HepG2 (cell line): ENCODE measurements at regions not wholly inside any gene's neighbourhood (a gene's known extent, or its start where the extent isn't known, plus 50 kb on each side); places are given as distances from the start of the nearest gene placed in this dataset.

Experiments used
- ATAC-seq: fragments of 200-7000 bp; cut with Tn5 transposase; 3 replicates; pipeline ENCODE4 v1.9.1; 2020; ENCODE audit warnings: mild to moderate bottlenecking, moderate library complexity
- BruUV-seq: library from RNA; stranded (reverse); fragments of 400-500 nt; replicated peaks from 2 replicates; lab custom pipeline; 2021; lab: Mats Ljungman, UMichigan
- CTCF ChIA-PET: fragments of 300-600 bp; formaldehyde crosslinking; extraction: SDS; loops from one replicate; lab custom pipeline; 2021; ENCODE audit warnings: low total read pairs, inconsistent platforms, low intra/inter-chr PET ratio; lab: Yijun Ruan, JAX
- POLR2A ChIA-PET: fragments of 350-600 bp; sonication (Branson Sonifier 250); formaldehyde crosslinking; loops from one replicate; lab custom pipeline; 2020; ENCODE audit warnings: antibody characterized with exemption, inconsistent platforms; lab: Yijun Ruan, JAX
- DNase-seq: peaks from one replicate; pipeline ENCODE4 v3.0.0-alpha.2; 2015; ENCODE audit warnings: low spot score
- FAIRE-seq: peaks from 3 replicates; lab custom pipeline; 2011; peaks lifted over from hg19 to GRCh38; lab: Jason Lieb, UNC
- H2AFZ ChIP-seq: one replicate; pipeline ENCODE4 v1.6.1; 2011; ENCODE audit warnings: low read length, inconsistent platforms
- H3K27ac ChIP-seq: fragments of 300-600 bp; 3 replicates; pipeline ENCODE4 v1.8.0; 2011; ENCODE audit warnings: mixed run types, mild to moderate bottlenecking, mixed read lengths, low read length, inconsistent platforms; ENCODE audit not compliant: insufficient read depth; ENCODE audit errors: extremely low read length
- H3K27me3 ChIP-seq, 2 experiments: fragments of 200-600 bp in 1 of 2; 2 replicates in 1 of 2; 3 replicates in 1 of 2; pipeline versions ENCODE4 v1.6.0 to v1.8.0; 2011; ENCODE audit warnings: low read length in 2 of 2, mild to moderate bottlenecking in 2 of 2, moderate library complexity in 2 of 2, inconsistent platforms in 1 of 2; ENCODE audit not compliant: insufficient read depth in 2 of 2, control insufficient read depth in 1 of 2
- H3K36me3 ChIP-seq, 2 experiments: fragments of 200-600 bp in 1 of 2; replicated peaks in 1 of 2; 2 replicates in 1 of 2; 3 replicates in 1 of 2; pipeline versions ENCODE4 v1.5.1 to v1.8.0; 2011; ENCODE audit warnings: low read length in 2 of 2, inconsistent platforms in 1 of 2; ENCODE audit not compliant: insufficient read depth in 2 of 2, control insufficient read depth in 1 of 2
- H3K4me1 ChIP-seq: 2 replicates; pipeline ENCODE4 v1.5.1; 2012; ENCODE audit warnings: low read length, inconsistent platforms; ENCODE audit not compliant: insufficient read depth
- H3K4me2 ChIP-seq: 2 replicates; pipeline ENCODE4 v1.6.0; 2011; ENCODE audit warnings: low read depth, low read length, inconsistent platforms
- H3K4me3 ChIP-seq, 3 experiments: fragments of 200-600 bp in 1 of 3; sonication (generic), shearing (Covaris generic) in 1 of 3; replicated peaks in 1 of 3; 2 replicates each; pipeline ENCODE4 v1.5.1; 2011 to 2016; ENCODE audit warnings: low read length in 3 of 3, inconsistent platforms in 2 of 3, low read depth in 2 of 3, mild to moderate bottlenecking in 2 of 3, control low read depth in 1 of 3, mixed read lengths in 1 of 3; ENCODE audit not compliant: insufficient read depth in 1 of 3
- H3K79me2 ChIP-seq: one replicate; pipeline ENCODE4 v1.6.1; 2011; ENCODE audit warnings: low read length, inconsistent platforms; ENCODE audit not compliant: insufficient read depth
- H3K9ac ChIP-seq: 2 replicates; pipeline ENCODE4 v1.6.0; 2011; ENCODE audit warnings: mild to moderate bottlenecking, low read depth, low read length, inconsistent platforms; ENCODE audit not compliant: insufficient read depth
- H3K9me3 ChIP-seq: 2 replicates; pipeline ENCODE4 v1.5.1; 2012; ENCODE audit warnings: mild to moderate bottlenecking, low read length
- H4K20me1 ChIP-seq: 2 replicates; pipeline ENCODE4 v1.6.0; 2011; ENCODE audit warnings: inconsistent platforms, mild to moderate bottlenecking, low read length, moderate library complexity; ENCODE audit not compliant: insufficient read depth
- IRF2 ChIP-seq: IDR thresholded peaks from 2 replicates; pipeline ENCODE4 v1.6.1; 2018; ENCODE audit warnings: missing genetic modification reagents, missing compliant biosample characterization
- KDM1A ChIP-seq: IDR thresholded peaks from 2 replicates; pipeline ENCODE4 v1.6.1; 2016; ENCODE audit warnings: missing compliant biosample characterization
- MNT ChIP-seq: fragments of 450-650 bp; IDR thresholded peaks from 2 replicates; pipeline ENCODE4 v1.6.1; 2016
- PLRG1 ChIP-seq: fragments of 450-650 bp; conservative IDR thresholded peaks from 2 replicates; pipeline ENCODE4 v1.6.1; 2016
- SIX1 ChIP-seq: sonication (generic); formaldehyde crosslinking; IDR thresholded peaks from 2 replicates; pipeline ENCODE4 v1.4.0; 2020; ENCODE audit warnings: missing genetic modification reagents, borderline replicate concordance
- ZBTB10 ChIP-seq: sonication (generic); formaldehyde crosslinking; IDR thresholded peaks from 2 replicates; pipeline ENCODE4 v1.4.0; 2020; ENCODE audit warnings: missing genetic modification reagents, borderline replicate concordance
- ZBTB42 ChIP-seq: sonication (generic); formaldehyde crosslinking; IDR thresholded peaks from 2 replicates; pipeline ENCODE4 v1.5.0; 2020; ENCODE audit warnings: mild to moderate bottlenecking, missing genetic modification reagents
- ZNF225 ChIP-seq: sonication (generic); formaldehyde crosslinking; IDR thresholded peaks from 2 replicates; pipeline ENCODE4 v1.4.0; 2020; ENCODE audit warnings: mild to moderate bottlenecking, missing genetic modification reagents
- ZNF230 ChIP-seq: sonication (generic); formaldehyde crosslinking; IDR thresholded peaks from 2 replicates; pipeline ENCODE4 v1.4.0; 2020; ENCODE audit warnings: mild to moderate bottlenecking, missing genetic modification reagents
- ZNF460 ChIP-seq: sonication (generic); formaldehyde crosslinking; IDR thresholded peaks from 2 replicates; pipeline ENCODE4 v1.5.1; 2020; ENCODE audit warnings: missing genetic modification reagents, mild to moderate bottlenecking, borderline replicate concordance
- ZNF780A ChIP-seq: sonication (generic); formaldehyde crosslinking; IDR thresholded peaks from 2 replicates; pipeline ENCODE4 v1.8.0; 2022; ENCODE audit warnings: mild to moderate bottlenecking, missing genetic modification reagents, moderate library complexity
- ZSCAN30 ChIP-seq: sonication (generic); formaldehyde crosslinking; IDR thresholded peaks from 2 replicates; pipeline ENCODE4 v1.5.0; 2020; ENCODE audit warnings: mild to moderate bottlenecking, missing genetic modification reagents
- WGBS: methylation state at CpG from one replicate; pipeline ENCODE4 v1.1.6; 2017; ENCODE audit warnings: low lambda C conversion rate; 5-methylcytosine and 5-hydroxymethylcytosine counted together
- in situ Hi-C: cut with HindIII; loops from 2 replicates; pipeline ENCODE4 v1.10.0; 2017; ENCODE audit warnings: low pct_unique_long_range_greater_than_20kb; ENCODE audit not compliant: extremely low pct_ligation_motif_present
- intact Hi-C: fragments of 100-400 bp; cut with micrococcal nuclease; formaldehyde crosslinking; loops from one replicate; pipeline ENCODE4 v1.10.0; 2022; ENCODE audit not compliant: unreplicated experiment

GRCh38 chr10:2439000-2439399, 628.3 kb upstream of the PFKP start:
- TF ChIP-seq ZNF780A (no peak), ZNF230 (no peak), ZBTB42 (no peak), ZSCAN30 (CRISPR knock-in tag) (no peak), ZNF460 (CRISPR knock-in tag) (no peak), SIX1 (no peak)
- no TSS peak for BruUV-seq

GRCh38 chr10:2438248-2438939, 629.0 kb upstream of the PFKP start:
- WGBS, result 4% methylated on average over 7 of the region's 7 CpGs
- POLR2A ChIA-PET, result no interaction called here
- in situ Hi-C loops, result no loop called here

More at GRCh38 chr10:2439000-2439399, 628.3 kb upstream of the PFKP start:
- in situ Hi-C loops, result no loop called here
- no peaks in the 10 kb centered on the region for H3K4me1 ChIP-seq
- no peaks in the 10 kb centered on the region for H3K79me2 ChIP-seq
- CTCF ChIA-PET, result no interaction called here
- no peak overlapping the region for H3K4me2 ChIP-seq
- H2AFZ ChIP-seq, result no peak overlapping the region
- H3K27me3 ChIP-seq, result no peaks in the 10 kb centered on the region
- FAIRE-seq, result no peak
- WGBS, result 13% methylated on average over 8 of the region's 8 CpGs
- intact Hi-C loops, result no loop called here
- POLR2A ChIA-PET, result no interaction called here
- no peaks in the 10 kb centered on the region for H4K20me1 ChIP-seq
- H3K36me3 ChIP-seq, result no peaks in the 10 kb centered on the region
- H3K27ac ChIP-seq, result no peak overlapping the region
- no peak overlapping the region for H3K9ac ChIP-seq
- H3K4me3 ChIP-seq, result no peak overlapping the region
- no peaks in the 10 kb centered on the region for H3K9me3 ChIP-seq
- no peak for ATAC-seq
- no peak for DNase-seq

More at GRCh38 chr10:2438248-2438939, 629.0 kb upstream of the PFKP start:
- FAIRE-seq (no peak), ATAC-seq (no peak), DNase-seq (no peak)
- H3K36me3 ChIP-seq, result no peaks in the 10 kb centered on the region
- no peaks in the 10 kb centered on the region for H3K4me1 ChIP-seq
- no TSS peak for BruUV-seq
- H3K9me3 ChIP-seq, result no peaks in the 10 kb centered on the region
- no peak overlapping the region for H3K27ac ChIP-seq
- H2AFZ ChIP-seq, result no peak overlapping the region
- H3K9ac ChIP-seq, result no peak overlapping the region
- CTCF ChIA-PET, result no interaction called here
- no peaks in the 10 kb centered on the region for H3K79me2 ChIP-seq
- TF ChIP-seq ZNF225 (CRISPR knock-in tag) (no peak), IRF2 (CRISPR knock-in tag) (no peak), MNT (no peak), KDM1A (CRISPR knock-in tag) (no peak), ZBTB10 (no peak), PLRG1 (no peak)
- TF ChIP-seq, all 625 proteins: peak for 0
- Histone ChIP-seq H3K4me3 (no peak overlapping the region), H3K4me2 (no peak overlapping the region), H3K27me3 (no peaks in the 10 kb centered on the region), H4K20me1 (no peaks in the 10 kb centered on the region)
- intact Hi-C loops, result no loop called here
